HL-60 (cell line): ENCODE measurements at regions not wholly inside any gene's neighbourhood (a gene's known extent, or its start where the extent isn't known, plus 50 kb on each side); places are given as distances from the start of the nearest gene placed in this dataset.

ENCODE experiments used
- DNase-seq, 2 experiments: peaks; one replicate each; pipeline ENCODE4 v3.0.0-alpha.2; 2010 to 2020; ENCODE audit warnings: low read depth in 1 of 2, low spot score in 1 of 2
- H3K27ac ChIP-seq: fragments of 250-450 bp; sonication (Bioruptor Pico); replicated peaks from 2 replicates; pipeline ENCODE4 v1.5.1; 2020; ENCODE audit warnings: mild to moderate bottlenecking, moderate library complexity
- H3K27me3 ChIP-seq: fragments of 250-450 bp; sonication (Bioruptor Pico); 2 replicates; pipeline ENCODE4 v1.5.1; 2021; ENCODE audit warnings: mild to moderate bottlenecking, moderate library complexity; ENCODE audit not compliant: insufficient read depth, poor library complexity, severe bottlenecking
- H3K4me3 ChIP-seq: replicated peaks from 2 replicates; pipeline ENCODE4 v1.5.1; 2011; ENCODE audit warnings: mild to moderate bottlenecking, control low read depth, low read length; ENCODE audit not compliant: insufficient read depth
- GABPA ChIP-seq: IDR thresholded peaks from 2 replicates; pipeline ENCODE4 v1.6.1; 2012; ENCODE audit warnings: low read depth
- POLR2AphosphoS5 ChIP-seq: IDR thresholded peaks from 2 replicates; pipeline ENCODE4 v1.6.1; 2012; ENCODE audit warnings: low read depth
- SPI1 ChIP-seq: IDR thresholded peaks from 2 replicates; pipeline ENCODE4 v1.6.1; 2012; ENCODE audit warnings: low read depth, mild to moderate bottlenecking, borderline replicate concordance
- TF ChIP-seq, protein P1 (sequence below): IDR thresholded peaks from one replicate; pipeline ENCODE4 v1.5.1; 2011; ENCODE audit warnings: low read length, control low read depth, inconsistent platforms; ENCODE audit not compliant: insufficient read depth
- TF ChIP-seq, protein P2 (sequence below): IDR thresholded peaks from 2 replicates; pipeline ENCODE4 v1.6.1; 2012; ENCODE audit warnings: low read depth; ENCODE audit not compliant: insufficient replicate concordance

DNA sequence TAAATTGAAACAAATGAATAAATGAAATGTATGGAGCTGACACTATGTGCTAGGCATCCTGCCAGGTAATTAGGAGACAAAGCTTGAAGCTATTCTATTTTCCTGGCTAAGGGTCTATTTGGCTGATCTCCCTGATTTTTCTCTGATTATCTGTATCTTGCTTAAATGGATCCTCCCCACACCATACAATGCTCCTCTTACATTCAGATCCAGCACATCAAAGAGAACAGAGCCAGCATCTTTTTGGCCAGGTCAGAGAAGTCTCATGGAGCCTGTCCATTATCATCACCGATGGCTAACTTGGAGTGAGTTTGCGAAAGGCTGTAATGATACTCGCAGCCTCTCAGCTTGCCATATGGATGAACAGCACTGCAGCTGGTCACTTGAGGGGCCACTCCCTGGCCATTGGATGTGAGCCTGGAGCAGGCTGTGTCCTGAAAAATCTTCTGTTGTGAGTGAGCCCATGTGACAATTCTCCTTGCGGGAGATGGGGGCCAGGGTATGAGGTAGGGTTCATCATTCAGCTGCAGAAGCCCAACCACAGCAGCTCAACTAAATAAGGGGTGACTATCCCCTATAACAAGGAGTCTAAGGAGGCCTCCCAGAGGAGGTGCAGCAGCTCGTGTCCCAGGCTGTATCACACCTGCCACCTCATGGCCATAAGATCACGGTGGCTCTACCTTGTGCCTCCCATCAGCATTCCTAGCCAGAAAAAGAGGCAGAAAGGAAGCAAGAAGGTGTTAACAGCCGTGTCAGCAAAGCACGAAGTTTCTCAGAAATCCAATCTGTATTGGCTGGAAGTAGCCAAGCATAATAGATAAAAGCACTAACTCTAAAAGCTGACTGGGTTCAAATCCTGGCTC is 69.3 kb upstream of the ST8SIA2 start:
- no peak for DNase-seq

DNA sequence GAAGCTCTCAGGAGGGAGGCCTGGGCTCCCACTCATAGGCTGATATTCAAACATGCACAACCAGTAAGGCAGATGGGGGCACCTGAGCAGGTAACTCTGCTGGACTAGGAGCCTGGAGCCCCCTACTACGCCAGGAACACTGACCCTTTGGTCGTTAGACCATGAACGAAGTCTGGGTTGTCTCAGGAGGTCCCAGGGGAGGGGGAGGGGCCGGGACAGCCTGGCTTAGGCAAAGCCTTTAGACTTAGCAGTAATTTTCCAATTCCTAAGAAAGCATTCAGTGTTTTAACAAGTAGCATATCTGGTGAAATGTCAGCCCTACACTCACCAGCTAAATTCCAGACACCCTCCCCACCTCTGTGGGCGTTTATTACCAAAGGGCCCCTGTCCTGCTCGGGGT is 67.4 kb upstream of the ST8SIA2 start:
- Histone ChIP-seq H3K27me3 (no peaks in the 10 kb centered on the region), H3K4me3 (no peak overlapping the region), H3K27ac (no peak overlapping the region)
- no peak for DNase-seq
- TF ChIP-seq, protein P1, sequence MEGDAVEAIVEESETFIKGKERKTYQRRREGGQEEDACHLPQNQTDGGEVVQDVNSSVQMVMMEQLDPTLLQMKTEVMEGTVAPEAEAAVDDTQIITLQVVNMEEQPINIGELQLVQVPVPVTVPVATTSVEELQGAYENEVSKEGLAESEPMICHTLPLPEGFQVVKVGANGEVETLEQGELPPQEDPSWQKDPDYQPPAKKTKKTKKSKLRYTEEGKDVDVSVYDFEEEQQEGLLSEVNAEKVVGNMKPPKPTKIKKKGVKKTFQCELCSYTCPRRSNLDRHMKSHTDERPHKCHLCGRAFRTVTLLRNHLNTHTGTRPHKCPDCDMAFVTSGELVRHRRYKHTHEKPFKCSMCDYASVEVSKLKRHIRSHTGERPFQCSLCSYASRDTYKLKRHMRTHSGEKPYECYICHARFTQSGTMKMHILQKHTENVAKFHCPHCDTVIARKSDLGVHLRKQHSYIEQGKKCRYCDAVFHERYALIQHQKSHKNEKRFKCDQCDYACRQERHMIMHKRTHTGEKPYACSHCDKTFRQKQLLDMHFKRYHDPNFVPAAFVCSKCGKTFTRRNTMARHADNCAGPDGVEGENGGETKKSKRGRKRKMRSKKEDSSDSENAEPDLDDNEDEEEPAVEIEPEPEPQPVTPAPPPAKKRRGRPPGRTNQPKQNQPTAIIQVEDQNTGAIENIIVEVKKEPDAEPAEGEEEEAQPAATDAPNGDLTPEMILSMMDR = no peak
- TF ChIP-seq, protein P2, sequence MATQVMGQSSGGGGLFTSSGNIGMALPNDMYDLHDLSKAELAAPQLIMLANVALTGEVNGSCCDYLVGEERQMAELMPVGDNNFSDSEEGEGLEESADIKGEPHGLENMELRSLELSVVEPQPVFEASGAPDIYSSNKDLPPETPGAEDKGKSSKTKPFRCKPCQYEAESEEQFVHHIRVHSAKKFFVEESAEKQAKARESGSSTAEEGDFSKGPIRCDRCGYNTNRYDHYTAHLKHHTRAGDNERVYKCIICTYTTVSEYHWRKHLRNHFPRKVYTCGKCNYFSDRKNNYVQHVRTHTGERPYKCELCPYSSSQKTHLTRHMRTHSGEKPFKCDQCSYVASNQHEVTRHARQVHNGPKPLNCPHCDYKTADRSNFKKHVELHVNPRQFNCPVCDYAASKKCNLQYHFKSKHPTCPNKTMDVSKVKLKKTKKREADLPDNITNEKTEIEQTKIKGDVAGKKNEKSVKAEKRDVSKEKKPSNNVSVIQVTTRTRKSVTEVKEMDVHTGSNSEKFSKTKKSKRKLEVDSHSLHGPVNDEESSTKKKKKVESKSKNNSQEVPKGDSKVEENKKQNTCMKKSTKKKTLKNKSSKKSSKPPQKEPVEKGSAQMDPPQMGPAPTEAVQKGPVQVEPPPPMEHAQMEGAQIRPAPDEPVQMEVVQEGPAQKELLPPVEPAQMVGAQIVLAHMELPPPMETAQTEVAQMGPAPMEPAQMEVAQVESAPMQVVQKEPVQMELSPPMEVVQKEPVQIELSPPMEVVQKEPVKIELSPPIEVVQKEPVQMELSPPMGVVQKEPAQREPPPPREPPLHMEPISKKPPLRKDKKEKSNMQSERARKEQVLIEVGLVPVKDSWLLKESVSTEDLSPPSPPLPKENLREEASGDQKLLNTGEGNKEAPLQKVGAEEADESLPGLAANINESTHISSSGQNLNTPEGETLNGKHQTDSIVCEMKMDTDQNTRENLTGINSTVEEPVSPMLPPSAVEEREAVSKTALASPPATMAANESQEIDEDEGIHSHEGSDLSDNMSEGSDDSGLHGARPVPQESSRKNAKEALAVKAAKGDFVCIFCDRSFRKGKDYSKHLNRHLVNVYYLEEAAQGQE = no peak
- TF ChIP-seq GABPA (no peak), POLR2AphosphoS5 (no peak), SPI1 (no peak)

More for the DNA sequence above, 69.3 kb upstream of the ST8SIA2 start:
- Histone ChIP-seq H3K4me3 (no peak overlapping the region), H3K27me3 (no peaks in the 10 kb centered on the region), H3K27ac (no peak overlapping the region)
- TF ChIP-seq SPI1 = no peak

DNA sequence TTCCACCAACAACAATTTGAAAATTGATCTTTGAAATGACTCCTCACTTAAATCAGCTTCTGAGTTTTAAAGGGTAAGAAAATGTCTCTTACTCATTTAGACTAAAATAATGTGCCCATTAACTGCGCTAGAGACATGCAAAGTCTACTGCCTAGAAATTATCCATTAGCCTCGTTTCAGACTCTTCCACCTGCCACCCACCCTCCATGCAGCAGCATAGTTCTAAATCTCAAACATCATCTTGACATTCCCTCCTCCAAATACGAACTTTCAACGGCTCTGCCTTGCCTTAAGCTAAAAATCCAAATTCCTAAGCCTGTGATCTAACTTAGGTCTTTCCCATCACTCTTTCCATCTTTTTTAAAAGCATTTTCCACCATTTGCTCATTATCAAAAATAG is 66.6 kb upstream of the ST8SIA2 start:
- H3K27ac ChIP-seq = no peak overlapping the region
- no peak overlapping the region for H3K4me3 ChIP-seq
- TF ChIP-seq, protein P1 = no peak
- TF ChIP-seq POLR2AphosphoS5 (no peak), SPI1 (no peak), GABPA (no peak)
- TF ChIP-seq, protein P2 = no peak
- DNase-seq = no peak
- no peaks in the 10 kb centered on the region for H3K27me3 ChIP-seq

DNA sequence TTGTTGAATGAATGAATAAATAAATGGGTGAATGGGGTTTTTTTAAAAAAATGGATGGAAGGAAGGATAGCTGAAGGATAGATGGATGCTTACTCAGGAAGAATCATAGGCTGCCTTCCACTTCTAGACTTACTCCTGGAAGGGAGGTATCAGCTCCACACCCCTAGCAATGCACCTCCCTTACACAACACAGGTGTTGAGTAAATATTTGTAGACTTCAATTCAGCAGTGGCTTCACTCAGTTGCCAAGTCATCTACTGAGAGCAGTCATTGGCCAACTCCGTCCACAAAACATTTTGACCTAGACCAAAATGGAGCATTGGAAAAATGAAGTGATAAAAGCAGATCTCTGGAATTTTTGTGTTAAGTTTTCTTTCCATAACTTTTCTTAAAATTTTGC is 65.5 kb upstream of the ST8SIA2 start:
- no peak for DNase-seq
- H3K27ac ChIP-seq = no peak overlapping the region
- no peak for TF ChIP-seq POLR2AphosphoS5
- H3K4me3 ChIP-seq = no peak overlapping the region
- no peaks in the 10 kb centered on the region for H3K27me3 ChIP-seq
